PFSK-1 (cell line): ENCODE measurements at regions not wholly inside any gene's neighbourhood (a gene's known extent, or its start where the extent isn't known, plus 50 kb on each side); places are given as distances from the start of the nearest gene placed in this dataset.

Experiments used
- FOXP2 ChIP-seq: optimal IDR thresholded peaks from 2 replicates; pipeline ENCODE3; 2011; ENCODE audit warnings: borderline replicate concordance, control low read depth, inconsistent platforms; ENCODE audit not compliant: insufficient read depth; ENCODE audit errors: extremely low read length, extremely low read depth
- POLR2AphosphoS5 ChIP-seq: IDR thresholded peaks from 2 replicates; pipeline ENCODE4 v1.6.1; 2012; ENCODE audit warnings: low read depth, mild to moderate bottlenecking, control low read depth, low read length, moderate library complexity
- REST ChIP-seq, 2 experiments: IDR thresholded peaks; 2 replicates each; pipeline versions ENCODE4 v1.6.1 to v1.8.0; 2011 to 2012; ENCODE audit warnings: low read depth in 2 of 2, low read length in 2 of 2, control low read depth in 1 of 2, inconsistent platforms in 1 of 2, mild to moderate bottlenecking in 1 of 2, moderate library complexity in 1 of 2; ENCODE audit not compliant: insufficient read depth in 1 of 2
- SIN3A ChIP-seq: IDR thresholded peaks from 2 replicates; pipeline ENCODE4 v1.6.1; 2012; ENCODE audit warnings: mild to moderate bottlenecking, low read length, moderate library complexity, borderline replicate concordance; ENCODE audit not compliant: insufficient read depth
- TAF1 ChIP-seq: IDR thresholded peaks from 2 replicates; pipeline ENCODE4 v1.6.1; 2012; ENCODE audit warnings: low read length, control low read depth, borderline replicate concordance; ENCODE audit not compliant: insufficient read depth

- TF ChIP-seq FOXP2 (no peak), POLR2AphosphoS5 (no peak), REST (IDR thresholded peaks at IDR 0.05; ENCODE audit: insufficient read depth in 1 of 2, low read depth in 2 of 2, low read length in 2 of 2) (no peak), TAF1 (no peak), SIN3A (no peak)
Measured at GRCh38 chr9:108803428-108804065, 52.2 kb downstream of the ACTL7B start.

- TF ChIP-seq POLR2AphosphoS5 (no peak), FOXP2 (no peak), SIN3A (no peak), REST (IDR thresholded peaks at IDR 0.05; ENCODE audit: insufficient read depth in 1 of 2, low read depth in 2 of 2, low read length in 2 of 2) (no peak), TAF1 (no peak)
Measured at GRCh38 chr9:108802967-108803366, 52.8 kb downstream of the ACTL7B start.

GRCh38 chr9:108801949-108802348, 53.8 kb downstream of the ACTL7B start:
- TF ChIP-seq TAF1, result no peak
- TF ChIP-seq REST (IDR thresholded peaks at IDR 0.05; ENCODE audit: insufficient read depth in 1 of 2, low read depth in 2 of 2, low read length in 2 of 2), result no peak
- TF ChIP-seq SIN3A, result no peak

GRCh38 chr9:108800632-108801099, 55.1 kb downstream of the ACTL7B start:
- TF ChIP-seq TAF1 (no peak), FOXP2 (no peak), POLR2AphosphoS5 (no peak), SIN3A (no peak), REST (IDR thresholded peaks at IDR 0.05; ENCODE audit: insufficient read depth in 1 of 2, low read depth in 2 of 2, low read length in 2 of 2) (no peak)

GRCh38 chr9:108793573-108793972, 62.2 kb downstream of the ACTL7B start:
- TF ChIP-seq POLR2AphosphoS5, result no peak
- no peak for TF ChIP-seq REST (IDR thresholded peaks at IDR 0.05; ENCODE audit: insufficient read depth in 1 of 2, low read depth in 2 of 2, low read length in 2 of 2)
- TF ChIP-seq SIN3A, result no peak
- no peak for TF ChIP-seq FOXP2
- TF ChIP-seq TAF1, result no peak
